HG03025 (cell line): ENCODE measurements at regions not wholly inside any gene's neighbourhood (a gene's known extent, or its start where the extent isn't known, plus 50 kb on each side); places are given as distances from the start of the nearest gene placed in this dataset.
"Not testable (repeated sequence)": the region's sequence is repeated elsewhere in the genome, so short reads cannot be mapped to it uniquely, and the experiment has no call there.

Source experiments
- ATAC-seq: cut with Tn5 transposase; IDR thresholded peaks from one replicate; pipeline ENCODE4 v1.9.1; 2021; ENCODE audit warnings: mild to moderate bottlenecking, moderate library complexity; ENCODE audit not compliant: unreplicated experiment, low FRiP score

GRCh38 chrX:140633105-140633504, 76.5 kb upstream of the LINC00632 start:
- not testable (repeated sequence) for ATAC-seq

GRCh38 chrX:140608111-140608510, 101.4 kb upstream of the LINC00632 start:
- no peak for ATAC-seq

- ATAC-seq, result no peak
Observed at GRCh38 chrX:140602140-140602539, 97.3 kb upstream of the SOX3 start.

- no peak for ATAC-seq
Observed at GRCh38 chrX:140599851-140600250, 95.0 kb upstream of the SOX3 start.

GRCh38 chrX:140589657-140590056, 84.8 kb upstream of the SOX3 start:
- no peak for ATAC-seq

GRCh38 chrX:140586951-140587350, 82.1 kb upstream of the SOX3 start:
- no peak for ATAC-seq

GRCh38 chrX:140580478-140580877, 75.6 kb upstream of the SOX3 start:
- no peak for ATAC-seq

- peak; percentile 57 for ATAC-seq
Observed at GRCh38 chrX:140572724-140573123, 67.9 kb upstream of the SOX3 start.

- no peak for ATAC-seq
Observed at GRCh38 chrX:140563893-140564292, 59.0 kb upstream of the SOX3 start.
